ENCODE measurements at regions not wholly inside any gene's neighbourhood (a gene's known extent, or its start where the extent isn't known, plus 50 kb on each side); places are given as distances from the start of the nearest gene placed in this dataset.

GRCh38 chr11:37699644-37700043, 1101.6 kb upstream of the RAG2 start:
- DNase-seq (ENCODE audit: low read depth in 2 of 3, low spot score in 2 of 3): no peak

- DNase-seq (ENCODE audit: low read depth in 2 of 3, low spot score in 2 of 3): no peak
Measured at GRCh38 chr11:37695283-37695682, 1097.2 kb upstream of the RAG2 start.

GRCh38 chr11:37689951-37690350, 1091.9 kb upstream of the RAG2 start:
- DNase-seq (ENCODE audit: low read depth in 2 of 3, low spot score in 2 of 3): no peak

- no peak for DNase-seq (ENCODE audit: low read depth in 2 of 3, low spot score in 2 of 3)
Measured at GRCh38 chr11:37688456-37688855, 1090.4 kb upstream of the RAG2 start.

- no peak for DNase-seq (ENCODE audit: low read depth in 2 of 3, low spot score in 2 of 3)
Measured at GRCh38 chr11:37687130-37687529, 1089.1 kb upstream of the RAG2 start.

- no peak for DNase-seq (ENCODE audit: low read depth in 2 of 3, low spot score in 2 of 3)
Measured at GRCh38 chr11:37671321-37671720, 1073.3 kb upstream of the RAG2 start.

GRCh38 chr11:37666960-37667359, 1068.9 kb upstream of the RAG2 start:
- no peak for DNase-seq (ENCODE audit: low read depth in 2 of 3, low spot score in 2 of 3)

GRCh38 chr11:37657645-37658044, 1059.6 kb upstream of the RAG2 start:
- peak in 1 of 3 donors; percentile 15 for DNase-seq (ENCODE audit: low read depth in 2 of 3, low spot score in 2 of 3)

- no peak for DNase-seq (ENCODE audit: low read depth in 2 of 3, low spot score in 2 of 3)
Measured at GRCh38 chr11:37647767-37648166, 1049.7 kb upstream of the RAG2 start.

GRCh38 chr11:37643968-37644367, 1045.9 kb upstream of the RAG2 start:
- no peak for DNase-seq (ENCODE audit: low read depth in 2 of 3, low spot score in 2 of 3)

GRCh38 chr11:37642296-37642695, 1044.3 kb upstream of the RAG2 start:
- no peak for DNase-seq (ENCODE audit: low read depth in 2 of 3, low spot score in 2 of 3)

- DNase-seq (ENCODE audit: low read depth in 2 of 3, low spot score in 2 of 3): no peak
Measured at GRCh38 chr11:37632748-37633147, 1034.7 kb upstream of the RAG2 start.

GRCh38 chr11:37630866-37631265, 1032.8 kb upstream of the RAG2 start:
- peak in 2 of 3 donors; percentile 22 to 72 for DNase-seq (ENCODE audit: low read depth in 2 of 3, low spot score in 2 of 3)

- no peak for DNase-seq (ENCODE audit: low read depth in 2 of 3, low spot score in 2 of 3)
Measured at GRCh38 chr11:37623778-37624177, 1025.7 kb upstream of the RAG2 start.

GRCh38 chr11:37621662-37622061, 1023.6 kb upstream of the RAG2 start:
- DNase-seq (ENCODE audit: low read depth in 2 of 3, low spot score in 2 of 3): no peak

- no peak for DNase-seq (ENCODE audit: low read depth in 2 of 3, low spot score in 2 of 3)
Measured at GRCh38 chr11:37616291-37616690, 1018.3 kb upstream of the RAG2 start.

- DNase-seq (ENCODE audit: low read depth in 2 of 3, low spot score in 2 of 3): peak in 1 of 3 donors; percentile 8
Measured at GRCh38 chr11:37613031-37613430, 1015.0 kb upstream of the RAG2 start.

GRCh38 chr11:37612146-37612545, 1014.1 kb upstream of the RAG2 start:
- DNase-seq (ENCODE audit: low read depth in 2 of 3, low spot score in 2 of 3): no peak

- no peak for DNase-seq (ENCODE audit: low read depth in 2 of 3, low spot score in 2 of 3)
Measured at GRCh38 chr11:37605229-37605628, 1007.2 kb upstream of the RAG2 start.

- no peak for DNase-seq (ENCODE audit: low read depth in 2 of 3, low spot score in 2 of 3)
Measured at GRCh38 chr11:37598381-37598780, 1000.3 kb upstream of the RAG2 start.

GRCh38 chr11:37597776-37598175, 999.7 kb upstream of the RAG2 start:
- no peak for DNase-seq (ENCODE audit: low read depth in 2 of 3, low spot score in 2 of 3)

GRCh38 chr11:37595845-37596244, 997.8 kb upstream of the RAG2 start:
- DNase-seq (ENCODE audit: low read depth in 2 of 3, low spot score in 2 of 3): no peak

GRCh38 chr11:37574361-37574760, 976.3 kb upstream of the RAG2 start:
- no peak for DNase-seq (ENCODE audit: low read depth in 2 of 3, low spot score in 2 of 3)

Data from hematopoietic multipotent progenitor cell (in vitro differentiated cells).